Adrenal gland (tissue), 5 donors: ENCODE measurements at regions not wholly inside any gene's neighbourhood (a gene's known extent, or its start where the extent isn't known, plus 50 kb on each side); places are given as distances from the start of the nearest gene placed in this dataset.

ENCODE experiments used
- CTCF ChIP-seq, 6 experiments: fragments of 450-650 bp in 4 of 6; fragments of 200-600 bp in 2 of 6; sonication (generic) in 1 of 6; IDR thresholded peaks; 1 replicate in 5 of 6; 2 replicates in 1 of 6; pipeline versions ENCODE4 v1.5.1 to v1.8.0; 2016 to 2021; ENCODE audit warnings: antibody characterized with exemption in 6 of 6, mild to moderate bottlenecking in 2 of 6, moderate library complexity in 1 of 6
- POLR2A ChIP-seq, 2 donors: fragments of 450-650 bp; IDR thresholded peaks; one replicate each; pipeline ENCODE4 v1.6.1; 2017; ENCODE audit warnings: antibody characterized with exemption in 2 of 2, mild to moderate bottlenecking in 2 of 2, moderate library complexity in 1 of 2
- donor health status: DM: no; HTN: no; CAD: no.

DNA sequence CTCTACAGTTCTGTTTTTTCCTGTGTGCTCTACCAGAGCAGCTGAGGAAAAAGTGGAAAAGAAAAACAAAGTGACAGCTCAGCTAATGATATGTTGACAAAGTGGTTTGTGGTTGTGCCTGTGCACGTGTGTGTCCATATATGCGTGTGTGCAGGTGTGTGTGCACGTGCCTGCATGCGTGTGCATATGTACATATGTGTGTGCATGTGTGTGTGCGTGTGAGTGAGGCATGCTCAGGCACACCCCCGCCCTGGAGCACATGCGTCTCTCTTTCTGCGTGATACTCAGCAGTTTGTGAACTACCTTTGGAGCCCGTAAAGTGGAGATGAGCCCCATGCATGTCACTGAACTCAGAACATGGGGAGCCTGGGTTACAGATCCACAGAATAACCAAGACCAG, 84.5 kb upstream of the GPR26 start:
- TF ChIP-seq CTCF (IDR thresholded peaks at IDR 0.05) (no peak), POLR2A (IDR thresholded peaks at IDR 0.05) (no peak)
